ENCODE measurements at regions not wholly inside any gene's neighbourhood (a gene's known extent, or its start where the extent isn't known, plus 50 kb on each side); places are given as distances from the start of the nearest gene placed in this dataset.
"Not testable (repeated sequence)": the region's sequence is repeated elsewhere in the genome, so short reads cannot be mapped to it uniquely, and the experiment has no call there.

DNA sequence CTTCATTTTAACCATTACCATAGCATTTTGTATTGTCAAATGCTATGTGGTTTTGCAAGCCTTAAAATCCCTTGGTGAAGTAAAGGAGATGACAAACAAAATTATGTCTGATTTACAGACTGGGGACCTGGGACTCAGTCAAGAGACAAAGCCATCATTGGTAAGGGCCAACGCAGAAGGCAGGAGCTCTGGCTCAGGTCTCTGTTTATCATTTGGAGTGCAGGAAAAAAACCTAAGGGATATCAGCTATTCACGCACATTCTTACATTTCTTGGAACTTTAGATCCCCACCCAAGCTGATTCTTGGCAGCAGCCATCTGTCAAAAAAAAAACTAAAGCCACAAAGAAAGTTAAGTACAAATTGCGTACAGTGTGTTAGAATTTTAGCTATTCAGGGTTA is 731.9 kb downstream of the STPG2 start:
- TF ChIP-seq CTCF (IDR thresholded peaks at IDR 0.05; ENCODE audit: insufficient read depth, low read depth, low read length, missing control alignments) = no peak
- no peak for DNase-seq (ENCODE audit: low read depth)
- H3K4me3 ChIP-seq (ENCODE audit: low read length) = no peak overlapping the region

GRCh38 chr4:97412331-97412730 is 730.9 kb downstream of the STPG2 start:
- TF ChIP-seq CTCF (IDR thresholded peaks at IDR 0.05; ENCODE audit: insufficient read depth, low read depth, low read length, missing control alignments) = no peak
- no peak for DNase-seq (ENCODE audit: low read depth)
- no peak overlapping the region for H3K4me3 ChIP-seq (ENCODE audit: low read length)

- DNase-seq (ENCODE audit: low read depth) = no peak
- no peak for TF ChIP-seq CTCF (IDR thresholded peaks at IDR 0.05; ENCODE audit: insufficient read depth, low read depth, low read length, missing control alignments)
Observed at GRCh38 chr4:97414161-97414560, 729.1 kb downstream of the STPG2 start.

GRCh38 chr4:97432551-97432950 is 710.7 kb downstream of the STPG2 start:
- no peak overlapping the region for H3K4me3 ChIP-seq (ENCODE audit: low read length)
- DNase-seq (ENCODE audit: low read depth) = no peak
- no peak for TF ChIP-seq CTCF (IDR thresholded peaks at IDR 0.05; ENCODE audit: insufficient read depth, low read depth, low read length, missing control alignments)

More at GRCh38 chr4:97414161-97414560, 729.1 kb downstream of the STPG2 start:
- H3K4me3 ChIP-seq (ENCODE audit: low read length) = no peak overlapping the region

- not testable (repeated sequence) for H3K4me3 ChIP-seq (ENCODE audit: low read length)
- DNase-seq (ENCODE audit: low read depth) = peak; percentile 9
Observed at GRCh38 chr4:97437998-97438705, 705.1 kb downstream of the STPG2 start.

DNA sequence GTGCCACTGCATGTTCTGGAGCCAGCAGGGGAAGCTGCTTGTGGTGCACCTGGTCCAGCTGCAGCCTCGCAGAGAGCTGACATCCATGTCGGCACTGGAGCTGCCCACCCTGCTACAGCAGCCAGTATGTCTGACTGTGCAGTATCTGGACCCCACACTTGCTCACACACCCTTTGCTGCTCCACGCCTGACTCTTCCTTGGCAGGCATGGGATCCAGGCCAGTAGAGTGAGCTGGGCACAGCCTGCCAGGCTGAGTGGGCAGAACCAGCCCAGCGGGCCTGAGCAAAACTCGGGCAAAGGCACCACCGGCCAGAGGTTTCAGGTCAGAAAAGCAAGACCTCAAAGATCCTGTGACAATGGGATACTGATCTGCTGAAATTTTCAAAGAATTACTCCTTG is 690.1 kb downstream of the STPG2 start:
- no peak overlapping the region for H3K4me3 ChIP-seq (ENCODE audit: low read length)
- TF ChIP-seq CTCF (IDR thresholded peaks at IDR 0.05; ENCODE audit: insufficient read depth, low read depth, low read length, missing control alignments) = no peak
- DNase-seq (ENCODE audit: low read depth) = no peak

DNA sequence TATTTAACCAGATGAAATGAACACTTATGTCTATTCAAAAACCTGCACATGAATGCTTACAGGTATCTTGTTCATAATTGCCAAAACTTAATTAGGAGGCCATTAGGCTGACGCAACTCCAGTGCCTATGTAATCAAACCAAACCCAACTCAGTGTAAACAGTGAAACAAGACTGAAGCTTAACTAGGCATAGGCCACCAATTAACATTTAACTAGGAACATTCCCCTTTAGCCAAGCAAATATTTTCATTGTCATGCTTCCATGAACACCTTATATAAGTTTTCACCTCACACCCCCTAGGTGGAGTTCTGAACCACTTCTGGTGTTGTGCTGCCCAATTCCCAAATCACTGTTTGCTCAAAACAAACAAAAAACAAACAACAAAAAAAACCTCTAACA is 686.0 kb downstream of the STPG2 start:
- no peak for TF ChIP-seq CTCF (IDR thresholded peaks at IDR 0.05; ENCODE audit: insufficient read depth, low read depth, low read length, missing control alignments)
- no peak overlapping the region for H3K4me3 ChIP-seq (ENCODE audit: low read length)
- no peak for DNase-seq (ENCODE audit: low read depth)

All from epithelial cell of esophagus (primary cell).